ENCODE measurements at regions not wholly inside any gene's neighbourhood (a gene's known extent, or its start where the extent isn't known, plus 50 kb on each side); places are given as distances from the start of the nearest gene placed in this dataset.

- TF ChIP-seq CTCF (IDR thresholded peaks at IDR 0.05; ENCODE audit: poor library complexity), result no peak
- no peak for TF ChIP-seq EZH2phosphoT487 (IDR thresholded peaks at IDR 0.05; ENCODE audit: low read depth, severe bottlenecking, unreplicated experiment)
These were observed 198.2 kb upstream of the SPRED2 start for GRCh38 chr2:65630643-65631042.
